B cell (primary cell): ENCODE measurements at regions not wholly inside any gene's neighbourhood (a gene's known extent, or its start where the extent isn't known, plus 50 kb on each side); places are given as distances from the start of the nearest gene placed in this dataset.

ENCODE experiments used
- ATAC-seq: fragments of 200-7000 bp; cut with Tn5 transposase; one replicate; pipeline ENCODE4 v1.10.0; 2021; ENCODE audit warnings: low read depth, mild to moderate bottlenecking, moderate number of reproducible peaks, moderate library complexity
- CTCF ChIA-PET: fragments of 350-600 bp; sonication (Branson Sonifier 250); formaldehyde crosslinking; loops from one replicate; lab custom pipeline; 2021; ENCODE audit warnings: antibody characterized with exemption, inconsistent platforms; lab: Charles Lee
- POLR2A ChIA-PET: fragments of 350-600 bp; sonication (Branson Sonifier 250); formaldehyde crosslinking; loops from one replicate; lab custom pipeline; 2021; ENCODE audit warnings: antibody characterized with exemption; lab: Charles Lee
- DNase-seq: peaks from one replicate; pipeline ENCODE4 v3.0.0; 2013
- H2AFZ ChIP-seq: 2 replicates; pipeline ENCODE4 v1.6.1; 2012; ENCODE audit warnings: mild to moderate bottlenecking, low read depth, low read length; ENCODE audit not compliant: insufficient read depth, poor library complexity, severe bottlenecking
- H3K27ac ChIP-seq, 2 donors: 1 replicate in 1 of 2; 2 replicates in 1 of 2; pipeline ENCODE4 v1.5.1; 2012 to 2013; ENCODE audit warnings: low read length in 2 of 2, mild to moderate bottlenecking in 2 of 2, moderate library complexity in 1 of 2
- H3K27me3 ChIP-seq, 4 experiments: fragments of 200-600 bp in 1 of 4; sonication (generic) in 1 of 4; replicated peaks in 1 of 4; 1 replicate in 2 of 4; 2 replicates in 2 of 4; pipeline versions ENCODE4 v1.6.1 to v1.7.0; 2013 to 2016; ENCODE audit warnings: low read length in 3 of 4, mild to moderate bottlenecking in 2 of 4, mixed read lengths in 1 of 4, moderate library complexity in 1 of 4; ENCODE audit not compliant: insufficient read depth in 4 of 4, control insufficient read depth in 3 of 4; ENCODE audit errors: control extremely low read depth in 1 of 4
- H3K36me3 ChIP-seq, 2 experiments: replicated peaks in 1 of 2; 1 replicate in 1 of 2; 2 replicates in 1 of 2; pipeline versions ENCODE4 v1.6.1 to v1.7.1; 2013; ENCODE audit warnings: low read length in 1 of 2; ENCODE audit not compliant: insufficient read depth in 2 of 2, control insufficient read depth in 1 of 2; ENCODE audit errors: control extremely low read depth in 1 of 2, extremely low read depth in 1 of 2
- H3K4me1 ChIP-seq, 2 donors: fragments of 200-600 bp in 1 of 2; sonication (generic) in 1 of 2; 1 replicate in 1 of 2; 2 replicates in 1 of 2; pipeline versions ENCODE4 v1.5.1 to v1.6.1; 2013 to 2017; ENCODE audit warnings: low read length in 2 of 2; ENCODE audit not compliant: control insufficient read depth in 2 of 2, insufficient read depth in 2 of 2
- H3K4me2 ChIP-seq: replicated peaks from 2 replicates; pipeline ENCODE3; 2012; ENCODE audit warnings: mild to moderate bottlenecking, low read depth, low read length; ENCODE audit not compliant: poor library complexity, severe bottlenecking
- H3K4me3 ChIP-seq, 5 experiments: fragments of 200-600 bp in 1 of 5; sonication (generic) in 1 of 5; 1 replicate in 3 of 5; 2 replicates in 2 of 5; pipeline versions ENCODE4 v1.5.1 to v1.7.0; 2011 to 2016; ENCODE audit warnings: low read length in 4 of 5, mild to moderate bottlenecking in 4 of 5, low read depth in 2 of 5, control low read depth in 1 of 5, moderate library complexity in 1 of 5; ENCODE audit not compliant: insufficient read depth in 1 of 5; ENCODE audit errors: control extremely low read depth in 1 of 5, extremely low read depth in 1 of 5
- H3K79me2 ChIP-seq: fragments of 200-600 bp; sonication (generic); one replicate; pipeline ENCODE4 v1.6.0; 2016; ENCODE audit warnings: low read length; ENCODE audit not compliant: control insufficient read depth, insufficient read depth
- H3K9ac ChIP-seq: fragments of 200-600 bp; sonication (generic); 2 replicates; pipeline ENCODE4 v1.6.1; 2017; ENCODE audit warnings: mild to moderate bottlenecking, low read length, moderate library complexity
- H3K9me3 ChIP-seq, 3 donors: one replicate each; pipeline versions ENCODE4 v1.6.1 to v1.7.1; 2013; ENCODE audit warnings: low read length in 2 of 3; ENCODE audit not compliant: control insufficient read depth in 2 of 3, insufficient read depth in 1 of 3; ENCODE audit errors: control extremely low read depth in 1 of 3
- H4K20me1 ChIP-seq: 2 replicates; pipeline ENCODE4 v1.6.0; 2012; ENCODE audit warnings: mild to moderate bottlenecking, low read length; ENCODE audit not compliant: insufficient read depth, control insufficient read depth, poor library complexity, severe bottlenecking
- H3K27ac Mint-ChIP-seq: one replicate; pipeline ENCODE4 v1.8.0; 2021; ENCODE audit warnings: mixed read lengths
- H3K27me3 Mint-ChIP-seq: one replicate; pipeline ENCODE4 v1.8.0; 2021; ENCODE audit warnings: mixed read lengths
- H3K4me1 Mint-ChIP-seq: one replicate; pipeline ENCODE4 v1.8.0; 2021; ENCODE audit warnings: mixed read lengths
- H3K4me3 Mint-ChIP-seq: one replicate; pipeline ENCODE4 v1.8.0; 2021; ENCODE audit warnings: mixed read lengths
- H3K9me3 Mint-ChIP-seq: one replicate; pipeline ENCODE4 v1.8.0; 2022; ENCODE audit warnings: mixed read lengths; ENCODE audit not compliant: insufficient read depth
- EZH2 ChIP-seq: IDR thresholded peaks from 2 replicates; pipeline ENCODE4 v1.6.1; 2012; ENCODE audit warnings: borderline replicate concordance, low read depth, mild to moderate bottlenecking, moderate library complexity, low read length; ENCODE audit not compliant: insufficient read depth, poor library complexity, severe bottlenecking
- WGBS: methylation state at CpG from one replicate; pipeline ENCODE4 v1.1.5; 2013; ENCODE audit warnings: missing lambda C conversion rate; ENCODE audit not compliant: insufficient coverage; 5-methylcytosine and 5-hydroxymethylcytosine counted together
- intact Hi-C: fragments of 100-400 bp; cut with micrococcal nuclease; formaldehyde crosslinking; loops from one replicate; pipeline ENCODE4 v1.10.0; 2022
- TF ChIP-seq, protein P1 (sequence below): fragments of 200-600 bp; IDR thresholded peaks from one replicate; pipeline ENCODE4 v1.8.0; 2022; ENCODE audit warnings: antibody characterized with exemption, mild to moderate bottlenecking

DNA sequence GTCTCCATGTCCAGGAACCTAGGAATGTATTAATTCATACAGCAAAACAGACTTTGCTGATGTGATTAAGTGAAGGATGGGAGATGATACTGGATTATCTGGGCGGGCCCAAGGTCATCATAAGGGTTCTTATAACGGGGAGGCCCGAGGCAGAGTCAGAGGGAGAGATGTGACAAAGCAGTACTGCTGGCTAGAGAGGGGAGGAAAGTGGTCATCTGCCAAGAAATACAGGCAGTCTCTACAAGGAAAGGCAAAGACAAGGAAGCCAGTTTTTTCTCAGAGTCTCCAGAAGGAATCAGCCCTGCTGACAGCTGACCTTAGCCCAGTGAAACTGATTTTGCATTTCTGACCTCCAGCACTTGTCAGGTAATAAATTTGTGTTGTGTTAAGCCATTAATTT, 66.2 kb upstream of the CORO2B start:
- no peaks in the 10 kb centered on the region for H3K9me3 Mint-ChIP-seq
- Histone ChIP-seq H3K36me3 (no peaks in the 10 kb centered on the region), H3K9ac (no peak overlapping the region), H3K27me3 (no peaks in the 10 kb centered on the region), H3K27ac (no peak overlapping the region), H2AFZ (no peak overlapping the region), H3K79me2 (no peaks in the 10 kb centered on the region), H3K4me1 (no peaks in the 10 kb centered on the region), H3K4me2 (no peak overlapping the region), H3K9me3 (peaks cover 0 to 2% (median 0%) of the 10 kb centered on the region in 3 donors), H4K20me1 (no peaks in the 10 kb centered on the region), H3K4me3 (no peak overlapping the region)
- WGBS = 94% methylated on average over 3 of the region's 3 CpGs
- intact Hi-C loops = no loop called here
- ChIA-PET CTCF (no interaction called here), POLR2A (no interaction called here)
- no peak for ATAC-seq
- TF ChIP-seq, protein P1, sequence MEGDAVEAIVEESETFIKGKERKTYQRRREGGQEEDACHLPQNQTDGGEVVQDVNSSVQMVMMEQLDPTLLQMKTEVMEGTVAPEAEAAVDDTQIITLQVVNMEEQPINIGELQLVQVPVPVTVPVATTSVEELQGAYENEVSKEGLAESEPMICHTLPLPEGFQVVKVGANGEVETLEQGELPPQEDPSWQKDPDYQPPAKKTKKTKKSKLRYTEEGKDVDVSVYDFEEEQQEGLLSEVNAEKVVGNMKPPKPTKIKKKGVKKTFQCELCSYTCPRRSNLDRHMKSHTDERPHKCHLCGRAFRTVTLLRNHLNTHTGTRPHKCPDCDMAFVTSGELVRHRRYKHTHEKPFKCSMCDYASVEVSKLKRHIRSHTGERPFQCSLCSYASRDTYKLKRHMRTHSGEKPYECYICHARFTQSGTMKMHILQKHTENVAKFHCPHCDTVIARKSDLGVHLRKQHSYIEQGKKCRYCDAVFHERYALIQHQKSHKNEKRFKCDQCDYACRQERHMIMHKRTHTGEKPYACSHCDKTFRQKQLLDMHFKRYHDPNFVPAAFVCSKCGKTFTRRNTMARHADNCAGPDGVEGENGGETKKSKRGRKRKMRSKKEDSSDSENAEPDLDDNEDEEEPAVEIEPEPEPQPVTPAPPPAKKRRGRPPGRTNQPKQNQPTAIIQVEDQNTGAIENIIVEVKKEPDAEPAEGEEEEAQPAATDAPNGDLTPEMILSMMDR = no peak
- no peak for TF ChIP-seq EZH2
- no peak for DNase-seq
- peaks cover 22% of the 10 kb centered on the region for H3K27me3 Mint-ChIP-seq
- H3K27ac Mint-ChIP-seq = no peak overlapping the region
- H3K4me3 Mint-ChIP-seq = no peak overlapping the region
- H3K4me1 Mint-ChIP-seq = no peaks in the 10 kb centered on the region

DNA sequence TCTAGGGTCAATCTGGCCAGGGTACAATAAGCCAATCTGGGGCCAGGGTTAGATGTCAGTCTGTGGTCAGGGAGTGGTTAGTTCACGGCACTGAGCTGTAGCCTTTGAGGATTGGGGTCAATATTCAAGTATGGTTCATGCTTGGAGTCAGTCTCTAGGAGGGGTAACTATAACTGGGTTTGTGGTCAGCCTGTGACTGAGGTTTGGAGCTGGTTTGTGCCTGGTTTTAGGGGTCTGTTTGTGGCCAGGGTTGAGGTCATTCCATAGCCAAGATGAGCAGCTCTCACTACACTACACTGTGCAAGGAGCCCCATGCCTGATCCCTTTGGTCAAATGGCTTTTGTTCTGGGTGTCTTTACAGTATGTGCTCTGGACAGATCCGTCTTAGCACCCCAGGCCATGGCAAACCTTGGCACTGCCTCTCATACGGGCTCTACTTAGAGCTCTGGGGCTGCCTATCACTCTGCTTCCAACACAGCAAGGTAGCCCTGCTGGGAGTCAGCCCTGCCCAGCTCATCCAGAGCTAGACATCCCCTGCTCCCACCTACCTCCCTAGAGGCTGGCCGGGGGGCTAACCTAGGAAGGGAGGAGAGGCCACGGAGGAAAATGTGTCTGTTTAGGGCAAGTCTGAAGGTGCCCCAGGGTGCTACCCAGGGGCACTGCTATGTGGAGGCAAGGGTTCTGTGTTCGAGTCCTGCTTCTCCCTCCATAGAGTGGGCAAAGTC, 63.3 kb upstream of the CORO2B start:
- no peaks in the 10 kb centered on the region for H3K4me1 ChIP-seq
- H3K4me3 ChIP-seq = no peak overlapping the region
- peaks cover 0 to 2% (median 0%) of the 10 kb centered on the region in 3 donors for H3K9me3 ChIP-seq
- Mint-ChIP-seq H3K9me3 (no peaks in the 10 kb centered on the region), H3K4me1 (no peaks in the 10 kb centered on the region), H3K27me3 (peaks cover 16% of the 10 kb centered on the region), H3K4me3 (no peak overlapping the region), H3K27ac (no peak overlapping the region)
- intact Hi-C loops = no loop called here
- POLR2A ChIA-PET = no interaction called here
- H4K20me1 ChIP-seq = no peaks in the 10 kb centered on the region
- H2AFZ ChIP-seq = no peak overlapping the region
- no peak overlapping the region for H3K4me2 ChIP-seq
- no peak for TF ChIP-seq EZH2
- TF ChIP-seq, protein P1 = no peak
- H3K79me2 ChIP-seq = no peaks in the 10 kb centered on the region
- H3K9ac ChIP-seq = no peak overlapping the region
- ATAC-seq (no peak), DNase-seq (no peak)
- 96% methylated on average over 4 of the region's 6 CpGs for WGBS
- H3K27me3 ChIP-seq = no peaks in the 10 kb centered on the region
- H3K27ac ChIP-seq = no peak overlapping the region
- no peaks in the 10 kb centered on the region for H3K36me3 ChIP-seq
- CTCF ChIA-PET = no interaction called here
